ENCODE measurements at regions not wholly inside any gene's neighbourhood (a gene's known extent, or its start where the extent isn't known, plus 50 kb on each side); places are given as distances from the start of the nearest gene placed in this dataset.

DNA sequence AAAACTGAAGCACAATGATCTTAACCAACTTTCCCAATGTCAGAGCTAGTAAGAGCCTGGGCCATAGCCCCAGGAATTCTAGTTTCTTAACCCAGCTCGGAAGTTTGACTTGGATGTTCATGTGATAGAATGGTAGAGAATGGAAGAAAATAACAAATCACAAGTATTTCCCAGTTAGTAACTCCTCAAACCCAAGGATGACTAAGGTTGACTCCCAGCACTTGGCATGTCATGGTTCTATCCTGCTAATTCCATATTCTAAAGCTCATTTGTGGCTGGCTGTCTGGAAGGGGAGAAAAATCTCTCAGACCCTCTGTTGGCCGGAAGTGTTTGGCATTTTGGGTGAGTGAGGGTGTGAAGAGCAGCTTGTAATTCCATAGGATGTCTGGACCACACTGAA is 248.7 kb downstream of the RFPL4B start:
- TF ChIP-seq, protein P1, sequence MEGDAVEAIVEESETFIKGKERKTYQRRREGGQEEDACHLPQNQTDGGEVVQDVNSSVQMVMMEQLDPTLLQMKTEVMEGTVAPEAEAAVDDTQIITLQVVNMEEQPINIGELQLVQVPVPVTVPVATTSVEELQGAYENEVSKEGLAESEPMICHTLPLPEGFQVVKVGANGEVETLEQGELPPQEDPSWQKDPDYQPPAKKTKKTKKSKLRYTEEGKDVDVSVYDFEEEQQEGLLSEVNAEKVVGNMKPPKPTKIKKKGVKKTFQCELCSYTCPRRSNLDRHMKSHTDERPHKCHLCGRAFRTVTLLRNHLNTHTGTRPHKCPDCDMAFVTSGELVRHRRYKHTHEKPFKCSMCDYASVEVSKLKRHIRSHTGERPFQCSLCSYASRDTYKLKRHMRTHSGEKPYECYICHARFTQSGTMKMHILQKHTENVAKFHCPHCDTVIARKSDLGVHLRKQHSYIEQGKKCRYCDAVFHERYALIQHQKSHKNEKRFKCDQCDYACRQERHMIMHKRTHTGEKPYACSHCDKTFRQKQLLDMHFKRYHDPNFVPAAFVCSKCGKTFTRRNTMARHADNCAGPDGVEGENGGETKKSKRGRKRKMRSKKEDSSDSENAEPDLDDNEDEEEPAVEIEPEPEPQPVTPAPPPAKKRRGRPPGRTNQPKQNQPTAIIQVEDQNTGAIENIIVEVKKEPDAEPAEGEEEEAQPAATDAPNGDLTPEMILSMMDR (IDR thresholded peaks at IDR 0.05), result no peak
- TF ChIP-seq POLR2AphosphoS5 (IDR thresholded peaks at IDR 0.05), result no peak
